ENCODE measurements at regions not wholly inside any gene's neighbourhood (a gene's known extent, or its start where the extent isn't known, plus 50 kb on each side); places are given as distances from the start of the nearest gene placed in this dataset.

DNA sequence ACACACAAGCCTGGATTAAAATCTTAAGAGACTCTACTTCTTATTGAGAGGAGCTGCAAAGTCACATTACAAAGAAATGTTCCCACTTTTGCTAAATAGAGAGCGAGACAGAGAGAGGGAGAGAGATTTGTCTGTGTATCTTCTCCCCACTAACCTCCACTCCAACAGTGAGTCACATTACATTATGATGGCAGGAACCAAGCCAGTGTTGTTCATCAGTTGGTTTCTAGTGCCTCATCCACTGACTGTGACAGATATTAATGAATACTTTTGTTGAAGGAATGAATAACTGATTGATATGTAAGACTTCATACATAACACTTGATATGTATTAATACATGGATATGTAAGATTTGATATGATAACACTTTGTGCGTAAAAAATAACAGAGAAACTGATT, 258.2 kb upstream of the SORCS1 start:
- no peaks in the 10 kb centered on the region for H3K27me3 ChIP-seq
- no peaks in the 10 kb centered on the region for H3K9me3 ChIP-seq
- DNase-seq, result no peak
- H3K4me3 ChIP-seq (ENCODE audit: low read depth, low read length), result no peak overlapping the region
- TF ChIP-seq, protein P1, sequence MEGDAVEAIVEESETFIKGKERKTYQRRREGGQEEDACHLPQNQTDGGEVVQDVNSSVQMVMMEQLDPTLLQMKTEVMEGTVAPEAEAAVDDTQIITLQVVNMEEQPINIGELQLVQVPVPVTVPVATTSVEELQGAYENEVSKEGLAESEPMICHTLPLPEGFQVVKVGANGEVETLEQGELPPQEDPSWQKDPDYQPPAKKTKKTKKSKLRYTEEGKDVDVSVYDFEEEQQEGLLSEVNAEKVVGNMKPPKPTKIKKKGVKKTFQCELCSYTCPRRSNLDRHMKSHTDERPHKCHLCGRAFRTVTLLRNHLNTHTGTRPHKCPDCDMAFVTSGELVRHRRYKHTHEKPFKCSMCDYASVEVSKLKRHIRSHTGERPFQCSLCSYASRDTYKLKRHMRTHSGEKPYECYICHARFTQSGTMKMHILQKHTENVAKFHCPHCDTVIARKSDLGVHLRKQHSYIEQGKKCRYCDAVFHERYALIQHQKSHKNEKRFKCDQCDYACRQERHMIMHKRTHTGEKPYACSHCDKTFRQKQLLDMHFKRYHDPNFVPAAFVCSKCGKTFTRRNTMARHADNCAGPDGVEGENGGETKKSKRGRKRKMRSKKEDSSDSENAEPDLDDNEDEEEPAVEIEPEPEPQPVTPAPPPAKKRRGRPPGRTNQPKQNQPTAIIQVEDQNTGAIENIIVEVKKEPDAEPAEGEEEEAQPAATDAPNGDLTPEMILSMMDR (IDR thresholded peaks at IDR 0.05; ENCODE audit: low read depth, low read length), result no peak
- H3K36me3 ChIP-seq, result no peaks in the 10 kb centered on the region
- H3K4me1 ChIP-seq, result no peaks in the 10 kb centered on the region; the same call in 1 of the 2 replicates

DNA sequence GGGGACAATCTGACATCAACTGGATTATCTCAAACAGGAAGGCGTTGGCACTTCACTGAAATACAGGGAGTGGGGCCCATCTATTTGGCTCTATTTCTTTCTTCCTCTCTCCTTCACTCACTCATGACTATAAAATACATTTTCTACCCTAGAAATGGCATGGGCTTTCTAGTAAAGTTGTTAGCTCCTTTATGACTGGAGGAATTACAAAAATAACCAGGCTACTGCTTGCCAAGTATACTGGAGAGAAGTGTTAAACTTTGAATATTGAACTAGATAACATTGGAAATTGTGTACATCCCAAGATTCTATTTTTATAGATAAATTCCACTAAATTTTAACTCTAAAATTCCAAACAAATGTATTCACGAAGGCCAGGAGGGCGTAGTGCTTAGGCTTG, 255.7 kb upstream of the SORCS1 start:
- DNase-seq, result no peak
- Histone ChIP-seq H3K27me3 (no peaks in the 10 kb centered on the region), H3K36me3 (no peaks in the 10 kb centered on the region), H3K4me1 (no peaks in the 10 kb centered on the region), H3K9me3 (no peaks in the 10 kb centered on the region), H3K4me3 (ENCODE audit: low read depth, low read length) (no peak overlapping the region)
- TF ChIP-seq, protein P1 (IDR thresholded peaks at IDR 0.05; ENCODE audit: low read depth, low read length), result no peak

DNA sequence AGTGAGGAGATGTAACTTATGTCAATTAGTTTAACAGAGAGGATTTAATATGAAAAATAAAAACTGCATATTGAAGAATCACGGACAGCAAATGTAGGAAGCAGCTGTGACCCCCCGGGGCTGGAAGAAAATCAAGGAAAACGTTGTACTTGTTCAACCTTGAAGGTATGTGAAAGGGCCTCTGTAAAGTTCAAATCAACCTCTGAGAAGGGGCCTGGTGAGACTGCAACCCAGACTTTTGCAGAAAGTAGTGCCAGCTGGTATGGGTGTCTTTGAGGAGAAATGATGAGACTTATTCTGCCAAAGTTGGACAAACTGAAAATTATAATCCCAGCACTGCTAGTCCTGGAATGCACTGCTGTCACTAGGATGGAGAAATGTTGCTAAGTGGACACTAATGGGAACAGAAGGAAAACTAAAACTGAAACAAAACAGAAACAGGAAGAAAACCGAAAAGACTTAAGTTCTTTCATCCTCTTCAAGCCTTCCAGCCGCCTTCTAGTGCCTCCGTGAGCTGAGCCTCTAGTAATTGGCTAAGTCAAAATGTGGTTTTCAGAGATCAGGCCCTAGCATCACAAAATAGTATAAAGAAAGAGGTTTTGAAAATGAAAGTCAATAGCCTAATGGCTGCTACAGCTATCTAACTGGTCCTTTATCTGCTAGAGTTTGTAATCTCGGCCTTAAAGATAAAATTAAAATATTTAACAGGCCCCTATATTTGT, 253.7 kb upstream of the SORCS1 start:
- Histone ChIP-seq H3K36me3 (no peaks in the 10 kb centered on the region), H3K4me1 (no peaks in the 10 kb centered on the region; the same call in 1 of the 2 replicates), H3K4me3 (ENCODE audit: low read depth, low read length) (no peak overlapping the region), H3K27me3 (no peaks in the 10 kb centered on the region), H3K9me3 (no peaks in the 10 kb centered on the region)
- no peak for DNase-seq
- TF ChIP-seq, protein P1 (IDR thresholded peaks at IDR 0.05; ENCODE audit: low read depth, low read length), result no peak

DNA sequence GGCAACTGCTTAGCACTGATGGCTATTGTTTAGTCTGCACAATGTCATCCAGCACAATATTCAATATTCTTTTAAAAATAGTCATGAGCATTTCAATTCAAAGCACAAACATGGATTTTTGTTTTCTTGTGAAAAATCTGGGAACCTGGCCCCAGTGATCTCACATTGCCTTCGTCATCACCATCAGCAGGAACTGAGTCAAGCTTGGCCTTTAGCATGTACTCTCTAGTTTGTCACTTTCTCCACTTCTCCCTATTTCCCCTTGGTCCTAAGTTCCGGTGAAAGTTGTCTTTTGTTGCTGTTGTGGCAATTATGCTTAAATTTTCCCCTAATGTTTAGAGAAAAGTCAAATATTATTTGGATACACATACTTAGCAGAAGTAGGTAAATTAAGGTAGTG, 252.9 kb upstream of the SORCS1 start:
- TF ChIP-seq, protein P1 (IDR thresholded peaks at IDR 0.05; ENCODE audit: low read depth, low read length), result no peak
- Histone ChIP-seq H3K9me3 (no peaks in the 10 kb centered on the region), H3K4me3 (ENCODE audit: low read depth, low read length) (no peak overlapping the region), H3K36me3 (no peaks in the 10 kb centered on the region), H3K4me1 (no peaks in the 10 kb centered on the region; the same call in 1 of the 2 replicates), H3K27me3 (no peaks in the 10 kb centered on the region)
- DNase-seq, result no peak

DNA sequence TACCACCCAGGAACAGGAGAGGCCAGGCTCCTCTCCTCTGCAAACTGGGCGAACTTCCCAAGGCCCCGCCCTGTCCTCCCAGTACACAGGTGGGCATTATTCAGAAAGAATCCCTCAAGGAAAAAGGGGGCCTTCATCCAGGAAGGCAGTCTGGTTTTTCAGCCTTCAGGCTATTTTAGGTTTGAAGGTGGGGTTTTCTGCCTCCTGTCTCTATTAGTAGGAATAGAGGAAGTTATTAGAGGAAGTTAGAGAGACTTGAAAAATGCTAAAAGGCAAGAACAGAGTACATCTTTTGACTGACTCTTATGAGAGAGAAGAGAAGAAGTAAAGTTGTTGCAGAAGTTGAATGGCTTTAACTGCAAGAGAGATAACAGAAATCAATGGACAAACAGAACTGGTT, 250.9 kb upstream of the SORCS1 start:
- TF ChIP-seq, protein P1 (IDR thresholded peaks at IDR 0.05; ENCODE audit: low read depth, low read length), result no peak
- Histone ChIP-seq H3K9me3 (no peaks in the 10 kb centered on the region), H3K36me3 (no peaks in the 10 kb centered on the region), H3K4me1 (no peaks in the 10 kb centered on the region; the same call in 1 of the 2 replicates), H3K4me3 (ENCODE audit: low read depth, low read length) (no peak overlapping the region), H3K27me3 (no peaks in the 10 kb centered on the region)
- DNase-seq, result no peak

DNA sequence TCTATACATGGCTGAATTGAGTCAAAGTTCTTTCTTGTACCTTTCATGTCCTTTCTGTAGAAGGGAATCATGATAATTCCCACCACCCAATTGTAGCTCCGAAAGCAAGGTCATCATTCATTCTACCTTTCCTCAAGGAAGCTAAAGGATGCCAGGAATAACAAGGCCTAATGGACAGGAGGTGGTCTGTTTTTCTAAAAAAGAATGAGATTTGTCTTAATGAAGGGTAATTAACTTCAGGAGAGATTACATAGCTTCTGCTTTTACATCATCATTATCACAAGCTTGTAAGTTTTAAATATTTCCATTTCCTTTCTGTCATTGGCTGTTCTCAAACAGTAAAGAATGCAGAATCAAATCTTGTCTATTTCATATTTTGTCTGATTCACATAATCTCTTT, 249.5 kb upstream of the SORCS1 start:
- Histone ChIP-seq H3K9me3 (no peaks in the 10 kb centered on the region), H3K36me3 (no peaks in the 10 kb centered on the region), H3K4me3 (ENCODE audit: low read depth, low read length) (no peak overlapping the region), H3K4me1 (no peaks in the 10 kb centered on the region; the same call in 1 of the 2 replicates), H3K27me3 (no peaks in the 10 kb centered on the region)
- no peak for DNase-seq
- TF ChIP-seq, protein P1 (IDR thresholded peaks at IDR 0.05; ENCODE audit: low read depth, low read length), result no peak
